ENCODE measurements at regions not wholly inside any gene's neighbourhood (a gene's known extent, or its start where the extent isn't known, plus 50 kb on each side); places are given as distances from the start of the nearest gene placed in this dataset.

- Histone ChIP-seq H3K4me3 (ENCODE audit: low read depth, low read length) (no peak overlapping the region), H3K9me3 (ENCODE audit: control insufficient read depth, insufficient read depth, low read depth, low read length) (no peaks in the 10 kb centered on the region), H3K27ac (ENCODE audit: extremely low read depth, low read depth, low read length) (no peak overlapping the region), H3K4me1 (ENCODE audit: control insufficient read depth, insufficient read depth, low read length) (no peaks in the 10 kb centered on the region), H3K36me3 (ENCODE audit: control insufficient read depth in 2 of 2, insufficient read depth in 1 of 2, low read length in 2 of 2) (no peaks in the 10 kb centered on the region)
- ChIA-PET CTCF (no interaction called here), POLR2A (no interaction called here)
- no peak for TF ChIP-seq YY2 (tag by site-specific recombination; IDR thresholded peaks at IDR 0.05)
- TF ChIP-seq IKZF3 (tag by site-specific recombination; IDR thresholded peaks at IDR 0.05): no peak
- TF ChIP-seq ZNF280C (tag by site-specific recombination; IDR thresholded peaks at IDR 0.05): no peak
- TF ChIP-seq ZNF350 (tag by site-specific recombination; IDR thresholded peaks at IDR 0.05): no peak
- no peak for TF ChIP-seq ZNF174 (tag by site-specific recombination; IDR thresholded peaks at IDR 0.05)
Observed at GRCh38 chr4:166228112-166228511, 355.1 kb downstream of the TLL1 start.

- Histone ChIP-seq H3K27ac (ENCODE audit: extremely low read depth, low read depth, low read length) (no peak overlapping the region), H3K36me3 (ENCODE audit: control insufficient read depth in 2 of 2, insufficient read depth in 1 of 2, low read length in 2 of 2) (no peaks in the 10 kb centered on the region), H3K4me3 (ENCODE audit: low read depth, low read length) (no peak overlapping the region), H3K9me3 (ENCODE audit: control insufficient read depth, insufficient read depth, low read depth, low read length) (no peaks in the 10 kb centered on the region), H3K4me1 (ENCODE audit: control insufficient read depth, insufficient read depth, low read length) (no peaks in the 10 kb centered on the region)
- CTCF ChIA-PET: no interaction called here
- POLR2A ChIA-PET: no interaction called here
- TF ChIP-seq ZNF18 (tag by site-specific recombination; IDR thresholded peaks at IDR 0.05) (no peak), KLF7 (tag by site-specific recombination; IDR thresholded peaks at IDR 0.05; ENCODE audit: borderline replicate concordance) (no peak), ZNF350 (tag by site-specific recombination; IDR thresholded peaks at IDR 0.05) (no peak), ZNF623 (tag by site-specific recombination; IDR thresholded peaks at IDR 0.05) (peak; percentile 37; the same call in 1 of the 2 replicates), ZBTB17 (tag by site-specific recombination; IDR thresholded peaks at IDR 0.05) (no peak), ZBTB11 (tag by site-specific recombination; conservative IDR thresholded peaks at IDR 0.05; ENCODE audit: low read depth) (peak; percentile 42), SCRT1 (tag by site-specific recombination; IDR thresholded peaks at IDR 0.05; ENCODE audit: borderline replicate concordance) (no peak), GLIS1 (tag by site-specific recombination; IDR thresholded peaks at IDR 0.05) (no peak), REPIN1 (tag by site-specific recombination; IDR thresholded peaks at IDR 0.05; ENCODE audit: low read depth) (no peak), ZNF704 (tag by site-specific recombination; IDR thresholded peaks at IDR 0.05) (no peak), PRDM6 (tag by site-specific recombination; IDR thresholded peaks at IDR 0.05) (no peak), TSHZ1 (tag by site-specific recombination; IDR thresholded peaks at IDR 0.05; ENCODE audit: borderline replicate concordance) (no peak), REST (tag by site-specific recombination; IDR thresholded peaks at IDR 0.05) (0 out of 2 replicates have a peak, but pooled peaks have one; percentile 24)
Observed at GRCh38 chr4:166229799-166230198, 356.8 kb downstream of the TLL1 start.
